MM.1S (cell line): ENCODE measurements at regions not wholly inside any gene's neighbourhood (a gene's known extent, or its start where the extent isn't known, plus 50 kb on each side); places are given as distances from the start of the nearest gene placed in this dataset.

Experiments used
- DNase-seq: peaks from one replicate; pipeline ENCODE4 v3.0.0-alpha.2; 2015
- H2AFZ ChIP-seq: fragments of 300-600 bp; sonication (generic); 2 replicates; pipeline ENCODE4 v1.6.0; 2016; ENCODE audit warnings: antibody characterized with exemption, low read length
- H3F3A ChIP-seq: fragments of 300-600 bp; sonication (generic); 2 replicates; pipeline ENCODE4 v1.6.1; 2016; ENCODE audit warnings: mild to moderate bottlenecking, antibody characterized with exemption, low read length, moderate library complexity, mixed read lengths; ENCODE audit not compliant: insufficient read depth
- H3K27ac ChIP-seq: fragments of 300-600 bp; sonication (generic); 2 replicates; pipeline ENCODE4 v1.5.1; 2016; ENCODE audit warnings: mild to moderate bottlenecking, low read length
- H3K27me3 ChIP-seq: fragments of 300-600 bp; sonication (generic); replicated peaks from 2 replicates; pipeline ENCODE4 v1.6.0; 2016; ENCODE audit warnings: low read length; ENCODE audit not compliant: insufficient read depth
- H3K36me3 ChIP-seq: fragments of 300-600 bp; sonication (generic); replicated peaks from 2 replicates; pipeline ENCODE4 v1.6.1; 2016; ENCODE audit warnings: mild to moderate bottlenecking, low read length, mixed read lengths; ENCODE audit not compliant: insufficient read depth
- H3K4me1 ChIP-seq: fragments of 300-600 bp; sonication (generic); 2 replicates; pipeline ENCODE4 v1.6.1; 2016; ENCODE audit warnings: low read length, mixed read lengths
- H3K4me2 ChIP-seq: fragments of 300-600 bp; sonication (generic); 2 replicates; pipeline ENCODE4 v1.6.0; 2016; ENCODE audit warnings: low read depth, low read length
- H3K4me3 ChIP-seq: fragments of 300-600 bp; sonication (generic); 2 replicates; pipeline ENCODE4 v1.5.1; 2016; ENCODE audit warnings: low read length, mixed read lengths
- H3K79me2 ChIP-seq: fragments of 300-600 bp; sonication (generic); 2 replicates; pipeline ENCODE4 v1.6.1; 2016; ENCODE audit warnings: mixed run types, low read length, mixed read lengths
- H3K9ac ChIP-seq: fragments of 300-600 bp; sonication (generic); 2 replicates; pipeline ENCODE4 v1.6.1; 2016; ENCODE audit warnings: low read length, mixed read lengths
- H3K9me2 ChIP-seq: fragments of 300-600 bp; sonication (generic); replicated peaks from 2 replicates; pipeline ENCODE4 v1.6.1; 2016; ENCODE audit warnings: mild to moderate bottlenecking, low read length, mixed read lengths; ENCODE audit not compliant: insufficient read depth
- H3K9me3 ChIP-seq: fragments of 300-600 bp; sonication (generic); replicated peaks from 2 replicates; pipeline ENCODE4 v1.6.1; 2016; ENCODE audit warnings: mild to moderate bottlenecking, low read length, mixed read lengths; ENCODE audit not compliant: insufficient read depth
- H4K20me1 ChIP-seq: fragments of 300-600 bp; sonication (generic); 2 replicates; pipeline ENCODE4 v1.6.1; 2016; ENCODE audit warnings: mild to moderate bottlenecking, low read length, moderate library complexity, mixed read lengths; ENCODE audit not compliant: insufficient read depth
- EZH2 ChIP-seq: fragments of 300-600 bp; sonication (generic); optimal IDR thresholded peaks from 2 replicates; pipeline ENCODE3; 2017; ENCODE audit warnings: low read depth, mild to moderate bottlenecking, antibody characterized with exemption, low read length, mixed read lengths
- EZH2phosphoT487 ChIP-seq: fragments of 300-600 bp; sonication (generic); IDR thresholded peaks from 2 replicates; pipeline ENCODE4 v1.6.1; 2018; ENCODE audit warnings: antibody characterized with exemption, low read length
- TF ChIP-seq, protein P1 (sequence below): fragments of 300-600 bp; sonication (generic); IDR thresholded peaks from 2 replicates; pipeline ENCODE4 v1.5.1; 2016; ENCODE audit warnings: antibody characterized with exemption, low read length, mixed read lengths

DNA sequence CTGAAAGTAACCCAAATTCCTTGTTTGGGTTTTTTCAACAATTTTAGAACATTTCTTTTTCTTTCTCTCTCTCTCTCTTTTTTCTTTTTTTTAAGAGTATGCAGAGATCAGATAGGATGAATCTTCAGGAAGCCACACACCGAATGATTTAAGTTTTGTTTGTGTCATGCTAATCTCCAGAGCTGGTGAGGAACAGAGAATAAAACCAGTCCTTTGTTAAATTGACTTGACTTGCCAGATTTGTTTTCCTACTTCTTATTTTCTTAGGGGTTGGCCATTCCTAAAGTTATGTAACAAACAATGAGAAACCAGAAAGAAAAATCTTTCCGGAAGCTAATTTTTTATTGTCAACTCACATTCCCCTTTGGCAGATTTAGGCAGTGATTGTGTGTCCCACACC lies 1669.3 kb upstream of the CDH6 start:
- Histone ChIP-seq H3K9me2 (no peaks in the 10 kb centered on the region), H3K36me3 (no peaks in the 10 kb centered on the region), H3K27ac (no peak overlapping the region), H3K9ac (no peak overlapping the region), H4K20me1 (no peaks in the 10 kb centered on the region), H3K4me1 (no peaks in the 10 kb centered on the region), H2AFZ (no peak overlapping the region), H3K79me2 (no peaks in the 10 kb centered on the region), H3K4me3 (no peak overlapping the region), H3K4me2 (no peak overlapping the region), H3K27me3 (no peaks in the 10 kb centered on the region), H3K9me3 (no peaks in the 10 kb centered on the region), H3F3A (no peaks in the 10 kb centered on the region)
- DNase-seq: no peak
- TF ChIP-seq EZH2 (no peak), EZH2phosphoT487 (no peak)
- TF ChIP-seq, protein P1, sequence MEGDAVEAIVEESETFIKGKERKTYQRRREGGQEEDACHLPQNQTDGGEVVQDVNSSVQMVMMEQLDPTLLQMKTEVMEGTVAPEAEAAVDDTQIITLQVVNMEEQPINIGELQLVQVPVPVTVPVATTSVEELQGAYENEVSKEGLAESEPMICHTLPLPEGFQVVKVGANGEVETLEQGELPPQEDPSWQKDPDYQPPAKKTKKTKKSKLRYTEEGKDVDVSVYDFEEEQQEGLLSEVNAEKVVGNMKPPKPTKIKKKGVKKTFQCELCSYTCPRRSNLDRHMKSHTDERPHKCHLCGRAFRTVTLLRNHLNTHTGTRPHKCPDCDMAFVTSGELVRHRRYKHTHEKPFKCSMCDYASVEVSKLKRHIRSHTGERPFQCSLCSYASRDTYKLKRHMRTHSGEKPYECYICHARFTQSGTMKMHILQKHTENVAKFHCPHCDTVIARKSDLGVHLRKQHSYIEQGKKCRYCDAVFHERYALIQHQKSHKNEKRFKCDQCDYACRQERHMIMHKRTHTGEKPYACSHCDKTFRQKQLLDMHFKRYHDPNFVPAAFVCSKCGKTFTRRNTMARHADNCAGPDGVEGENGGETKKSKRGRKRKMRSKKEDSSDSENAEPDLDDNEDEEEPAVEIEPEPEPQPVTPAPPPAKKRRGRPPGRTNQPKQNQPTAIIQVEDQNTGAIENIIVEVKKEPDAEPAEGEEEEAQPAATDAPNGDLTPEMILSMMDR: no peak

DNA sequence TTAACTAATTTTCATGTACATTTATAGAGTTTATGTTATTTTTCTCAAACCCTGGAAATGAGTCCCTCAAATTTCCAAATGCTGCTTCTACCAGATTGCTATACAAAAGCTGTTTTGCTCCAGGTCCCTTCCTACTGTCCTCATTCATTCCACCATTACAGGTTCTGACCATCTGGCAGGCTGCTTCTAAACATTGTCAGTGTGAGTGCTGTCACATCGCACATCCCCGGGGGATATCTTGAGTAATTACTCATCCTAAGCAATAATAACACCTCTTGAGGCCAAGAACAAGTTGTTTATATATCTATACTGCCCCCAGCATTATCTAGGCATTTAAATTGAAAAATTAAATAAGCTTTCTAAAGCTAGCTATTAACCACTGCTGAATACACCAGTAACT lies 1675.3 kb upstream of the CDH6 start:
- H4K20me1 ChIP-seq: no peaks in the 10 kb centered on the region
- no peaks in the 10 kb centered on the region for H3K4me1 ChIP-seq
- H3K4me3 ChIP-seq: no peak overlapping the region
- no peak overlapping the region for H2AFZ ChIP-seq
- no peaks in the 10 kb centered on the region for H3K79me2 ChIP-seq
- TF ChIP-seq EZH2phosphoT487: no peak
- TF ChIP-seq, protein P1: no peak
- no peak for TF ChIP-seq EZH2
- no peaks in the 10 kb centered on the region for H3K27me3 ChIP-seq
- H3K9me2 ChIP-seq: no peaks in the 10 kb centered on the region
- H3K4me2 ChIP-seq: no peak overlapping the region
- H3K9me3 ChIP-seq: no peaks in the 10 kb centered on the region
- H3K9ac ChIP-seq: no peak overlapping the region
- no peak overlapping the region for H3K27ac ChIP-seq
- no peaks in the 10 kb centered on the region for H3K36me3 ChIP-seq
- H3F3A ChIP-seq: no peaks in the 10 kb centered on the region
- no peak for DNase-seq

DNA sequence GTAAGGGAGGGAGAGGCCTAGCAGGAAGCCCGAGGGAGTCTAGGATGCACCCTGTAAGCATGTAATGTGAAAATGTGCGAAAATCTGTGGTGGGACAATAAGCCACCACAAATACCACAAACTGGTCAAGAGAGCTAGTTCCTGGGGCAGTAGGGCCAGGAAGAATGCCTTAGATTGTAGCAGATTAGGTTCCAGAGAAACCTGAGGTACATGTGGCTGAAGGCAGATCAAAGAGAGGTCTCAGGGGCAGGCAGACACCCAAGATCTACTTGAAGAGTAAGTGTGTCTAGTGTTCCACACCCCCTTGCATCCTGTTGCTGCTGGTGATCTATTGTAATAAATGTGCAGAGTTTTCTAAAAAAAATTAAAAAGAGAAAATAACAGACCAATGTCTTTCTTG lies 1677.3 kb upstream of the CDH6 start:
- no peak for DNase-seq
- Histone ChIP-seq H3K79me2 (no peaks in the 10 kb centered on the region), H3K9me3 (no peaks in the 10 kb centered on the region), H3K27ac (no peak overlapping the region), H3K4me2 (no peak overlapping the region), H3K4me1 (no peaks in the 10 kb centered on the region), H3K9ac (no peak overlapping the region), H4K20me1 (no peaks in the 10 kb centered on the region), H3K36me3 (no peaks in the 10 kb centered on the region), H3F3A (no peaks in the 10 kb centered on the region), H2AFZ (no peak overlapping the region), H3K4me3 (no peak overlapping the region), H3K27me3 (no peaks in the 10 kb centered on the region), H3K9me2 (no peaks in the 10 kb centered on the region)
- TF ChIP-seq EZH2: no peak
- no peak for TF ChIP-seq EZH2phosphoT487
- TF ChIP-seq, protein P1: no peak
